22Rv1 (cell line): ENCODE measurements at regions not wholly inside any gene's neighbourhood (a gene's known extent, or its start where the extent isn't known, plus 50 kb on each side); places are given as distances from the start of the nearest gene placed in this dataset.

ENCODE experiments used
- H3K27ac ChIP-seq: fragments of 450-650 bp; 2 replicates; pipeline ENCODE4 v1.5.1; 2017
- CTCF ChIP-seq: fragments of 450-650 bp; IDR thresholded peaks from 2 replicates; pipeline ENCODE4 v1.5.1; 2017; ENCODE audit warnings: mild to moderate bottlenecking
- ZFX ChIP-seq: fragments of 450-650 bp; IDR thresholded peaks from 2 replicates; pipeline ENCODE4 v1.6.1; 2017; ENCODE audit warnings: antibody characterized with exemption, borderline replicate concordance

- TF ChIP-seq CTCF (no peak), ZFX (no peak)
Observed at GRCh38 chr17:33848433-33848832, 406.7 kb upstream of the CCL2 start.

GRCh38 chr17:33854596-33854995, 400.5 kb upstream of the CCL2 start:
- TF ChIP-seq CTCF (no peak), ZFX (no peak)
- no peak overlapping the region for H3K27ac ChIP-seq

More at GRCh38 chr17:33848433-33848832, 406.7 kb upstream of the CCL2 start:
- no peak overlapping the region for H3K27ac ChIP-seq

GRCh38 chr17:33858121-33858520, 397.0 kb upstream of the CCL2 start:
- TF ChIP-seq CTCF (no peak), ZFX (no peak)
- H3K27ac ChIP-seq, result no peak overlapping the region

- no peak overlapping the region for H3K27ac ChIP-seq
- TF ChIP-seq CTCF (no peak), ZFX (no peak)
Observed at GRCh38 chr17:33858682-33859081, 396.4 kb upstream of the CCL2 start.

GRCh38 chr17:33862772-33863602, 392.1 kb upstream of the CCL2 start:
- TF ChIP-seq CTCF (no peak), ZFX (no peak)
- H3K27ac ChIP-seq, result no peak overlapping the region

- no peak overlapping the region for H3K27ac ChIP-seq
- TF ChIP-seq CTCF, result no peak
Observed at GRCh38 chr17:33864758-33865229, 390.3 kb upstream of the CCL2 start.

GRCh38 chr17:33868899-33869298, 386.2 kb upstream of the CCL2 start:
- H3K27ac ChIP-seq, result no peak overlapping the region
- TF ChIP-seq ZFX (no peak), CTCF (no peak)
